PFSK-1 (cell line): ENCODE measurements at regions not wholly inside any gene's neighbourhood (a gene's known extent, or its start where the extent isn't known, plus 50 kb on each side); places are given as distances from the start of the nearest gene placed in this dataset.

ENCODE experiments used
- FOXP2 ChIP-seq: optimal IDR thresholded peaks from 2 replicates; pipeline ENCODE3; 2011; ENCODE audit warnings: borderline replicate concordance, control low read depth, inconsistent platforms; ENCODE audit not compliant: insufficient read depth; ENCODE audit errors: extremely low read length, extremely low read depth
- POLR2AphosphoS5 ChIP-seq: IDR thresholded peaks from 2 replicates; pipeline ENCODE4 v1.6.1; 2012; ENCODE audit warnings: low read depth, mild to moderate bottlenecking, control low read depth, low read length, moderate library complexity
- REST ChIP-seq, 2 experiments: IDR thresholded peaks; 2 replicates each; pipeline versions ENCODE4 v1.6.1 to v1.8.0; 2011 to 2012; ENCODE audit warnings: low read depth in 2 of 2, low read length in 2 of 2, control low read depth in 1 of 2, inconsistent platforms in 1 of 2, mild to moderate bottlenecking in 1 of 2, moderate library complexity in 1 of 2; ENCODE audit not compliant: insufficient read depth in 1 of 2
- SIN3A ChIP-seq: IDR thresholded peaks from 2 replicates; pipeline ENCODE4 v1.6.1; 2012; ENCODE audit warnings: mild to moderate bottlenecking, low read length, moderate library complexity, borderline replicate concordance; ENCODE audit not compliant: insufficient read depth
- TAF1 ChIP-seq: IDR thresholded peaks from 2 replicates; pipeline ENCODE4 v1.6.1; 2012; ENCODE audit warnings: low read length, control low read depth, borderline replicate concordance; ENCODE audit not compliant: insufficient read depth

DNA sequence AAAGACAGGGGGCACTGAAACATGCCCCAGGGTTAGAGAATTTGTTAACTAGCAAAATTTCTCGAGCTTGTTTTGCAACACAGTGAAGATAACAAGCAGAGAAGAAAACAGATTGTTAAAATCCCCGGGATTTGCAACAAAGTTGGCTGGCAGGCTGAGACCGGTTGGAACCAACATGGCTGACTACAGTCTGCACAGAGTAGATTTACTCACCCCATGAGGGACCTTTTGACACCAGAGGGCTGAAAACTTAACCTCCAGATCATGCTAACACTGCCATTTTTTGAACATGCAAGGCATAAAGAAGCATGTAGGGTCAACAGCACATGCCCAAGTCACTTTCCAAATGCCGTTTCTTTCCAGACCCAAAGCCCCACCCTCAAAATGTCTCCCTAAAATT, 95.2 kb upstream of the TMEM26 start:
- no peak for TF ChIP-seq FOXP2
- TF ChIP-seq POLR2AphosphoS5 = no peak
- no peak for TF ChIP-seq REST (IDR thresholded peaks at IDR 0.05; ENCODE audit: insufficient read depth in 1 of 2, low read depth in 2 of 2, low read length in 2 of 2)
- no peak for TF ChIP-seq SIN3A
- no peak for TF ChIP-seq TAF1

DNA sequence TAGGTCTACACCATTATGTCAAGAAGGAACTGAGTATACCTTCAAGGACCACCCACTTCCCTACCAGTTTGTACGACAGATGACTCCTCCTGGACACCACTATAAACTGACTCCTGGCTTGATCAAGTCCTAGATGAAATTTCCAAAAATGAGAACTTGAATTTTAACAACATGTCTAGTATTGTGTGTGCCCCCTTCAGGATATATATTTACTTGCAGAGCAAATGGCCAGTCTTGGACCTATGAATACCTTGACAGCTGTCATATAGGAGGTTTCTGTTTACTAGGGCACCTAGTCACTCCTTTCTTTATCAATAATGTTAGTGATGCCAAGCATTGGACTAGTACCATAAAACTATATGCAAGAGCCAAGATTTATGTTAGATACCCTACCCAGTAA, 94.1 kb upstream of the TMEM26 start:
- TF ChIP-seq FOXP2 (no peak), POLR2AphosphoS5 (no peak), REST (IDR thresholded peaks at IDR 0.05; ENCODE audit: insufficient read depth in 1 of 2, low read depth in 2 of 2, low read length in 2 of 2) (no peak), TAF1 (no peak), SIN3A (no peak)

GRCh38 chr10:61545170-61545569, 92.0 kb upstream of the TMEM26 start:
- TF ChIP-seq TAF1 (no peak), POLR2AphosphoS5 (no peak), REST (IDR thresholded peaks at IDR 0.05; ENCODE audit: insufficient read depth in 1 of 2, low read depth in 2 of 2, low read length in 2 of 2) (no peak), SIN3A (no peak), FOXP2 (no peak)

DNA sequence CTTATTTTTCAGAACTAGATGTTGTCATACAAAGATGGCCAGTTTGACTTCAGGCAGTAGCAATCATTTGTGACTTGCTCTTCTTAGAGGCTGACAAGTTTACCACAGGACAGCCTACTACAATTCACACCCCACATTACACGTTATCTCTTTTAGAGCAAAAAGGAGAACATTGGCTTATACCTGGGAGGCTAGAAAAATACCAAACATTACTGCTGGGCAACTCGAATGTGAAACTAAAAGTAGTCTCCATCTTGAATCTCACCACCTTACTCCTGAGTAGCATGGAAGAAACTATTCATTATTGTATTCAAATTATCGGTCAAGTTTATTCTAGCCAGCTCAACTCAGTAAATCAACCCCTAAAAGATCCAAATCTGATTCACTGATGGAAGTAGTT, 90.7 kb upstream of the TMEM26 start:
- TF ChIP-seq POLR2AphosphoS5 = no peak
- no peak for TF ChIP-seq REST (IDR thresholded peaks at IDR 0.05; ENCODE audit: insufficient read depth in 1 of 2, low read depth in 2 of 2, low read length in 2 of 2)
- no peak for TF ChIP-seq TAF1
- TF ChIP-seq FOXP2 = no peak
- TF ChIP-seq SIN3A = no peak

DNA sequence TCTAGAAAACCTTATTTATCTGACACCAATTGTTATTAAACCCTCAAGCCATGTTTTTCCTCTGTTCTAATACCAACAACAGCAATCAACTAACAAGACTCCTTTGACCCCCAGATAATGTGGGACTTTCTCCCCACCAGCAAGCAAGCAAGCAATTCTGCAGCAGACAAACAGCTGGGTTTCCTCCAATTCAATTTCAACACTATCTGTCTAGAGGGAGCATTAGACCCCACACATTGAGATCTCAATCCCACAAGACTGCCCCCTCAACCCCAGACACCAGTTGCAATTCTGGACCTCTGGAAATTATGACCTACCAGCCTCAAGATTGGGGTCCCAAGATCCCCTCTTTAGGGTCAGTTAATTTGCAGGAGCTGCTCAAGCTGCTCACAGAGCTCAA, 89.4 kb upstream of the TMEM26 start:
- TF ChIP-seq FOXP2 (no peak), REST (IDR thresholded peaks at IDR 0.05; ENCODE audit: insufficient read depth in 1 of 2, low read depth in 2 of 2, low read length in 2 of 2) (no peak)
